GM23338 (cell line): ENCODE measurements at regions not wholly inside any gene's neighbourhood (a gene's known extent, or its start where the extent isn't known, plus 50 kb on each side); places are given as distances from the start of the nearest gene placed in this dataset.

Source experiments
- ATAC-seq: fragments of 200-7000 bp; cut with Tn5 transposase; 3 replicates; pipeline ENCODE4 v1.9.1; 2020
- DNase-seq: peaks from one replicate; pipeline ENCODE4 v3.0.0-alpha.2; 2015; ENCODE audit warnings: low spot score
- H2AFZ ChIP-seq: fragments of 200-600 bp; sonication (generic); 2 replicates; pipeline ENCODE4 v1.8.0; 2016; ENCODE audit warnings: antibody characterized with exemption, mild to moderate bottlenecking, moderate library complexity
- H3F3A ChIP-seq: fragments of 200-600 bp; sonication (generic); replicated peaks from 2 replicates; pipeline ENCODE4 v1.8.0; 2017; ENCODE audit warnings: antibody characterized with exemption, mixed run types, low read depth
- H3K27ac ChIP-seq: fragments of 200-600 bp; sonication (generic); 2 replicates; pipeline ENCODE4 v1.6.1; 2016; ENCODE audit warnings: low read depth
- H3K27me3 ChIP-seq: fragments of 200-600 bp; sonication (generic); 2 replicates; pipeline ENCODE4 v1.8.0; 2016; ENCODE audit warnings: mild to moderate bottlenecking, mixed run types, moderate library complexity; ENCODE audit not compliant: insufficient read depth
- H3K36me3 ChIP-seq: fragments of 200-600 bp; sonication (generic); 2 replicates; pipeline ENCODE4 v1.8.0; 2016; ENCODE audit warnings: mild to moderate bottlenecking; ENCODE audit not compliant: insufficient read depth
- H3K4me1 ChIP-seq: fragments of 200-600 bp; sonication (generic); 2 replicates; pipeline ENCODE4 v1.8.0; 2016; ENCODE audit warnings: mild to moderate bottlenecking, moderate library complexity; ENCODE audit not compliant: insufficient read depth
- H3K4me2 ChIP-seq: fragments of 200-600 bp; sonication (generic); 2 replicates; pipeline ENCODE4 v1.7.1; 2017; ENCODE audit warnings: mixed run types
- H3K4me3 ChIP-seq: fragments of 200-600 bp; sonication (generic); 2 replicates; pipeline ENCODE4 v1.6.1; 2016; ENCODE audit warnings: mixed run types
- H3K79me2 ChIP-seq: fragments of 200-600 bp; sonication (generic); replicated peaks from 2 replicates; pipeline ENCODE4 v1.8.0; 2017; ENCODE audit warnings: mild to moderate bottlenecking; ENCODE audit not compliant: insufficient read depth
- H3K9me2 ChIP-seq: fragments of 200-600 bp; sonication (generic); 2 replicates; pipeline ENCODE4 v1.8.0; 2017; ENCODE audit not compliant: insufficient read depth
- H4K20me1 ChIP-seq: fragments of 200-600 bp; sonication (generic); replicated peaks from 2 replicates; pipeline ENCODE4 v1.8.0; 2017; ENCODE audit warnings: mild to moderate bottlenecking; ENCODE audit not compliant: insufficient read depth
- H3K27ac Mint-ChIP-seq: 2 replicates; pipeline ENCODE4 v1.8.0; 2020; ENCODE audit warnings: inconsistent platforms, mild to moderate bottlenecking, moderate library complexity, mixed read lengths
- H3K27me3 Mint-ChIP-seq: 3 replicates; pipeline ENCODE4 v1.8.0; 2022; ENCODE audit warnings: low read depth, mild to moderate bottlenecking, moderate library complexity, mixed read lengths, inconsistent platforms; ENCODE audit not compliant: insufficient read depth, poor library complexity
- H3K36me3 Mint-ChIP-seq: 3 replicates; pipeline ENCODE4 v1.8.0; 2021; ENCODE audit warnings: low read depth, mild to moderate bottlenecking, inconsistent platforms, moderate library complexity, mixed read lengths
- H3K4me1 Mint-ChIP-seq: 3 replicates; pipeline ENCODE4 v1.8.0; 2020; ENCODE audit warnings: mild to moderate bottlenecking, inconsistent platforms, mixed read lengths
- H3K4me3 Mint-ChIP-seq: 3 replicates; pipeline ENCODE4 v1.8.0; 2021; ENCODE audit warnings: moderate library complexity, mild to moderate bottlenecking, inconsistent platforms, mixed read lengths
- H3K9me3 Mint-ChIP-seq: 3 replicates; pipeline ENCODE4 v1.8.0; 2020; ENCODE audit warnings: moderate library complexity, mild to moderate bottlenecking, inconsistent platforms, mixed read lengths
- CREB1 ChIP-seq: fragments of 250-450 bp; sonication (Bioruptor Pico); IDR thresholded peaks from 2 replicates; pipeline ENCODE4 v1.5.0; 2020; ENCODE audit warnings: low read depth, mild to moderate bottlenecking, moderate library complexity
- CTCF ChIP-seq, 2 experiments: fragments of 200-600 bp in 1 of 2; sonication (generic) in 1 of 2; conservative IDR thresholded peaks; 2 replicates each; pipeline versions ENCODE4 v1.5.1 to v1.6.1; 2016 to 2017; ENCODE audit warnings: antibody characterized with exemption in 2 of 2, low read depth in 2 of 2, mild to moderate bottlenecking in 2 of 2, moderate library complexity in 1 of 2
- EZH2 ChIP-seq: fragments of 200-600 bp; sonication (generic); IDR thresholded peaks from one replicate; pipeline ENCODE4 v1.8.0; 2017; ENCODE audit warnings: antibody characterized with exemption, mild to moderate bottlenecking, low read depth; ENCODE audit not compliant: unreplicated experiment
- JUNB ChIP-seq: IDR thresholded peaks from one replicate; pipeline ENCODE4 v1.6.1; 2016; ENCODE audit warnings: antibody characterized with exemption; ENCODE audit not compliant: unreplicated experiment
- POLR2AphosphoS5 ChIP-seq: IDR thresholded peaks from 2 replicates; pipeline ENCODE4 v1.6.1; 2016; ENCODE audit warnings: antibody characterized with exemption, low read depth
- STAT1 ChIP-seq: IDR thresholded peaks from one replicate; pipeline ENCODE4 v1.6.1; 2016; ENCODE audit warnings: antibody characterized with exemption; ENCODE audit not compliant: unreplicated experiment
- ZNF114 ChIP-seq: fragments of 250-450 bp; sonication (Bioruptor Pico); IDR thresholded peaks from 2 replicates; pipeline ENCODE4 v1.5.0; 2020; ENCODE audit warnings: mild to moderate bottlenecking, moderate library complexity
- ZNF462 ChIP-seq: fragments of 250-450 bp; sonication (Bioruptor Pico); IDR thresholded peaks from 2 replicates; pipeline ENCODE4 v1.5.0; 2020; ENCODE audit warnings: mild to moderate bottlenecking, moderate library complexity

DNA sequence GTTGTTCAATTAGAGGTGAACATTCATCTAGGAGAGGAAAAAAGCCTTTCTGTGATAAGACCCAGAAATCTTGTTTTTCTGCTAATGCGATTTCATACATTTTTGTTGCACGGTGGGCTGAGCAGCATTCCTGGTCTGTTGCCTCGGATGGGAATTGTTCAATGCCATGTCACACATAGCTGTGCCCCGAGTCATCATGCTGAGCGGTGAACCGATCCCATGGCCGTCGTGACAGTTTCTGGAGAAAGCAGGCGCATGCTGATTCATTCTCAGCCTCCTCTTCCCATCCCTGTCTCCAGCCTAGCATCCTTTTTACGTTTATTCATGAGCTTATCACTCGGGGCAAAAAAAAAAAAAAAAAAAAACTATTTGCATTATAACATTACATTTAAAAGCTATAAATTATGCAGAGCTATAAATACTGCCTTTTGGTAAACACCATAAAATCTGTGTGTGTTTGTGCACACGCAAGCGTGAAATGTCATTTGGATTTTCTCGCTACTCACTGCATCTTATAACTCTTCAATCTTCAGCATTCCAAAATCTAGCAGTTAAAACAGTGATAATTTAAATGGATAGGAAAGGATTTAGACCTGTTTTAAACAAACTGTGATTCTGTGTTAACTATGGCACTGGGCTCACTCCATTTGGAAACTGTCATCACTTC, 58.9 kb upstream of the IFNGR1 start:
- Histone ChIP-seq H3K36me3 (no peaks in the 10 kb centered on the region), H4K20me1 (no peaks in the 10 kb centered on the region), H3K4me1 (peaks cover 6% of the 10 kb centered on the region; the same call in 1 of the 2 replicates), H3K4me2 (no peak overlapping the region), H3F3A (no peaks in the 10 kb centered on the region), H3K4me3 (no peak overlapping the region), H3K9me2 (no peaks in the 10 kb centered on the region), H3K79me2 (no peaks in the 10 kb centered on the region), H3K27ac (peak overlapping the region; percentile 36; the same call in 1 of the 2 replicates), H3K27me3 (no peaks in the 10 kb centered on the region), H2AFZ (no peak overlapping the region)
- Mint-ChIP-seq H3K4me1 (peaks cover 17% of the 10 kb centered on the region; the same call in 2 of the 3 replicates), H3K4me3 (no peak overlapping the region), H3K27ac (peak overlapping the region; percentile 28; the same call in 1 of the 2 replicates), H3K36me3 (no peaks in the 10 kb centered on the region), H3K27me3 (peaks cover 7% of the 10 kb centered on the region), H3K9me3 (peaks cover 2% of the 10 kb centered on the region; the same call in 1 of the 3 replicates)
- ATAC-seq (peak; percentile 62), DNase-seq (peak; percentile 48)
- no peak for TF ChIP-seq STAT1
- TF ChIP-seq POLR2AphosphoS5 = no peak
- no peak for TF ChIP-seq ZNF114 (CRISPR knock-in tag)
- TF ChIP-seq JUNB = no peak
- no peak for TF ChIP-seq EZH2
- TF ChIP-seq CREB1 (CRISPR knock-in tag) = no peak
- TF ChIP-seq CTCF (conservative IDR thresholded peaks at IDR 0.05; ENCODE audit: low read depth in 2 of 2) = no peak
- TF ChIP-seq ZNF462 (CRISPR knock-in tag) = no peak
